ENCODE measurements at regions not wholly inside any gene's neighbourhood (a gene's known extent, or its start where the extent isn't known, plus 50 kb on each side); places are given as distances from the start of the nearest gene placed in this dataset.

DNA sequence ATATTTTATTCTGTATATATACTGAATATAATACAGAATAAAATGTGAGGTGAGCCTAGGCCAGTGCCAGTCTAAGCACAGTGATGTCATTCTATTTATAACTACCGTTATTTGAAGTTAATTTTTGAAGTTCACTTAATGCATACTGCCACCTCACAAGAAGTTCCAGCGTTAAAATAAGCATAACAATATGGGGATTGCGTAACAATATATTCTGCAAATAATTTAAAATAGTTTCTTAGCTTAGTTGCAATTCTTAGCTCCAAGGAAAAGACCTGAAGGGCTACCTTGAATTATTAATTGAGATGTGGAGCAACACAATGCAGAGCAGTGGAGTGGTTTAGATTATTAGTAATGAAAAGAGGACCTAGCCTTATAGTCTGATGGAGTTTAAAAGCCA lies 390.5 kb upstream of the ROBO1 start:
- ATAC-seq (ENCODE audit: low read depth in 2 of 2): no peak
- no peaks in the 10 kb centered on the region for H3K4me1 Mint-ChIP-seq
- H3K36me3 Mint-ChIP-seq: no peaks in the 10 kb centered on the region
- Histone ChIP-seq H3K4me1 (ENCODE audit: control insufficient read depth, insufficient read depth, low read length, poor library complexity, severe bottlenecking) (no peaks in the 10 kb centered on the region), H3K27ac (ENCODE audit: insufficient read depth, low read length, poor library complexity, severe bottlenecking) (no peak overlapping the region), H3K36me3 (ENCODE audit: control insufficient read depth, insufficient read depth, low read length) (no peaks in the 10 kb centered on the region), H3K9me3 (ENCODE audit: control insufficient read depth in 2 of 2, low read length in 2 of 2) (peaks cover 0 to 4% of the 10 kb centered on the region in 2 experiments), H3K4me3 (ENCODE audit: low read depth, low read length) (no peak overlapping the region), H3K27me3 (ENCODE audit: control insufficient read depth, insufficient read depth, low read length) (no peaks in the 10 kb centered on the region)
- H3K4me3 Mint-ChIP-seq: no peak overlapping the region
- H3K9me3 Mint-ChIP-seq: peaks cover 0 to 34% (median 3%) of the 10 kb centered on the region in 7 donors
- H3K27me3 Mint-ChIP-seq: no peaks in the 10 kb centered on the region
- no peak for DNase-seq
- no peak overlapping the region for H3K27ac Mint-ChIP-seq

DNA sequence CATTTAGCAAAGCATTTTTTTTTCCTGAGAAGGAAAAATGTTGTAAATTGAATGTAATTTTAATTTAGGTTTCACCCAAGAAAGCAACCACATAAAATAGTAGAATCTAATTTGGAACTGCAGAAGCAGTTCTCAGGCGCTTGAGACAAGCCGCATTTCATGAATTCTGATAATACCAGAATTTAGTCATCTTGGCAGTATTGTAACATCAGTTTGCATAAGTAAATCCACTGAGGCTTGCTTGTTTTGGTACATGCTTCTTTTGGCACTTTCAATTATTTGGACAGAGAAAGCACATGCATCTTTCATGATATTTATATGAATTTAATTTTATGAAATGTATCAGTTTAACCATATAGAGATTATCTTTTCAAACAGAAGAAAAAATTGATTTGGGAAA lies 389.7 kb upstream of the ROBO1 start:
- H3K27me3 ChIP-seq (ENCODE audit: control insufficient read depth, insufficient read depth, low read length): no peaks in the 10 kb centered on the region
- H3K4me1 Mint-ChIP-seq: no peaks in the 10 kb centered on the region
- no peaks in the 10 kb centered on the region for H3K36me3 ChIP-seq (ENCODE audit: control insufficient read depth, insufficient read depth, low read length)
- peaks cover under 1 to 41% (median 8%) of the 10 kb centered on the region in 7 donors for H3K9me3 Mint-ChIP-seq
- no peak overlapping the region for H3K27ac ChIP-seq (ENCODE audit: insufficient read depth, low read length, poor library complexity, severe bottlenecking)
- H3K27ac Mint-ChIP-seq: no peak overlapping the region
- ATAC-seq (ENCODE audit: low read depth in 2 of 2) (no peak), DNase-seq (no peak)
- H3K4me3 ChIP-seq (ENCODE audit: low read depth, low read length): no peak overlapping the region
- no peak overlapping the region for H3K4me3 Mint-ChIP-seq
- no peaks in the 10 kb centered on the region for H3K27me3 Mint-ChIP-seq
- no peaks in the 10 kb centered on the region for H3K36me3 Mint-ChIP-seq
- peaks cover 0 to 4% of the 10 kb centered on the region in 2 experiments for H3K9me3 ChIP-seq (ENCODE audit: control insufficient read depth in 2 of 2, low read length in 2 of 2)
- no peaks in the 10 kb centered on the region for H3K4me1 ChIP-seq (ENCODE audit: control insufficient read depth, insufficient read depth, low read length, poor library complexity, severe bottlenecking)

DNA sequence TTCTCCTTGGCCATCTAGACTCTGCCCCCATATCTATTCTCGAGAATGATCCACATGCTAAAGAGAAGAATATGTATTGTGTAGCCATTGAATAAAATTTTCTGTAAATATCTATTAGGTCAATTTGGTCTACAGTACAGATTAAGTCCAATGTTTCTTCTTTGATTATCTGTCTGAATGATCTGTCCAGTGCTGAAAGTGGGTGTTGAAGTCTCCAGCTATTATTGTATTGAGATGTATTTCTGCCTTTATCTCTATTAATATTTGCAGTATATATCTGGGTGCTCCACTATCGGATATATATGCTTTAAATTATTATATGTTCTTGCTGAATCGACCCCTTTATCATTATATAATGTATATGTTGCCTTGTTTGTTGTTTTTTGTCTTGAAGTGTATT lies 384.9 kb upstream of the ROBO1 start:
- Histone ChIP-seq H3K4me1 (ENCODE audit: control insufficient read depth, insufficient read depth, low read length, poor library complexity, severe bottlenecking) (no peaks in the 10 kb centered on the region), H3K4me3 (ENCODE audit: low read depth, low read length) (no peak overlapping the region), H3K27ac (ENCODE audit: insufficient read depth, low read length, poor library complexity, severe bottlenecking) (no peak overlapping the region), H3K27me3 (ENCODE audit: control insufficient read depth, insufficient read depth, low read length) (no peaks in the 10 kb centered on the region), H3K9me3 (ENCODE audit: control insufficient read depth in 2 of 2, low read length in 2 of 2) (no peaks in the 10 kb centered on the region), H3K36me3 (ENCODE audit: control insufficient read depth, insufficient read depth, low read length) (no peaks in the 10 kb centered on the region)
- Mint-ChIP-seq H3K4me1 (no peaks in the 10 kb centered on the region), H3K27ac (no peak overlapping the region), H3K4me3 (no peak overlapping the region), H3K9me3 (peaks cover 3 to 53% (median 12%) of the 10 kb centered on the region in 7 donors), H3K36me3 (no peaks in the 10 kb centered on the region), H3K27me3 (no peaks in the 10 kb centered on the region)
- ATAC-seq (ENCODE audit: low read depth in 2 of 2): no peak
- DNase-seq: no peak

DNA sequence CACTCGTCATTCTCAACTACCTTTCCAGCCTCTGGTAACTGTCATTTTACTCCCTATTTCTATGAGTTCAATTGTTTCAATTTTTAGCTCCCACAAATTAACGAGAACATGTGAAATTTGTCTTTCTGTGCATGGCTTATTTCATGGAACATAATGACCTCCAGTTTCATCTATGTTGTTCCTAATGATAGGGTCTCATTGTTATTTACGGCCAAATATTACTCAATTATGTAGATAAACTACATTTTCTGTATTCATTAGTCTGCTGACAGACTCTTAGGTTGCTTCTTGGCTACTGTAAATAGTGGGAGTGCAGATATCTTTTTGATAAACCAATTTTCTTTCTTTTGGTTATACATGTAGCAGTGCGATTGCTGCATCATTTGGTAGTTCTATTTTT lies 374.9 kb upstream of the ROBO1 start:
- Mint-ChIP-seq H3K4me1 (no peaks in the 10 kb centered on the region), H3K36me3 (no peaks in the 10 kb centered on the region), H3K27me3 (no peaks in the 10 kb centered on the region), H3K4me3 (no peak overlapping the region), H3K9me3 (peaks cover 0 to 37% (median 10%) of the 10 kb centered on the region in 7 donors), H3K27ac (no peak overlapping the region)
- H3K4me1 ChIP-seq (ENCODE audit: control insufficient read depth, insufficient read depth, low read length, poor library complexity, severe bottlenecking): no peaks in the 10 kb centered on the region
- ATAC-seq (ENCODE audit: low read depth in 2 of 2) (no peak), DNase-seq (no peak)
- H3K9me3 ChIP-seq (ENCODE audit: control insufficient read depth in 2 of 2, low read length in 2 of 2): peaks cover 0 to 4% of the 10 kb centered on the region in 2 experiments
- no peaks in the 10 kb centered on the region for H3K27me3 ChIP-seq (ENCODE audit: control insufficient read depth, insufficient read depth, low read length)
- no peak overlapping the region for H3K4me3 ChIP-seq (ENCODE audit: low read depth, low read length)
- no peak overlapping the region for H3K27ac ChIP-seq (ENCODE audit: insufficient read depth, low read length, poor library complexity, severe bottlenecking)
- no peaks in the 10 kb centered on the region for H3K36me3 ChIP-seq (ENCODE audit: control insufficient read depth, insufficient read depth, low read length)

DNA sequence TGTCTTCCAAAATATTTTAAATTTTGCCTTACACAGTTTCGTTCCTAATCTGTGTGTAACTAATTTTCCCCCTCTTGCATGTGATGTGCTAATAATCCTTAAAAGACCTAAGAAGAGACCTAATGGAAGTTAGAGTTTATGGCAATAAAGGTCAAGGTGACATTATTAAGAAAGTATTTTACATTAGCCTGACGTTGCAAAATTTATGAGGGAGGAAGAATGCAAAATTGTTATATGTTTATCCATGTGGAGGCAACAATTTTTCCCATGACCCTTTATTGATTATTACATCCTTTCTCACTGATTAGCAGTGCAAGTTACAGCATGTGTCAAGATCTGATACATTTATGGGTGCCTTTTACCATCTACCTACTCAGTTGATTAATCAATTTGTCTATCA lies 373.8 kb upstream of the ROBO1 start:
- Mint-ChIP-seq H3K4me3 (no peak overlapping the region), H3K36me3 (no peaks in the 10 kb centered on the region), H3K4me1 (no peaks in the 10 kb centered on the region), H3K27me3 (no peaks in the 10 kb centered on the region), H3K9me3 (peaks cover 4 to 36% (median 18%) of the 10 kb centered on the region in 7 donors), H3K27ac (no peak overlapping the region)
- Histone ChIP-seq H3K27me3 (ENCODE audit: control insufficient read depth, insufficient read depth, low read length) (no peaks in the 10 kb centered on the region), H3K4me1 (ENCODE audit: control insufficient read depth, insufficient read depth, low read length, poor library complexity, severe bottlenecking) (no peaks in the 10 kb centered on the region), H3K27ac (ENCODE audit: insufficient read depth, low read length, poor library complexity, severe bottlenecking) (no peak overlapping the region), H3K9me3 (ENCODE audit: control insufficient read depth in 2 of 2, low read length in 2 of 2) (peaks cover 0 to 4% of the 10 kb centered on the region in 2 experiments), H3K4me3 (ENCODE audit: low read depth, low read length) (no peak overlapping the region), H3K36me3 (ENCODE audit: control insufficient read depth, insufficient read depth, low read length) (no peaks in the 10 kb centered on the region)
- ATAC-seq (ENCODE audit: low read depth in 2 of 2): no peak
- no peak for DNase-seq

DNA sequence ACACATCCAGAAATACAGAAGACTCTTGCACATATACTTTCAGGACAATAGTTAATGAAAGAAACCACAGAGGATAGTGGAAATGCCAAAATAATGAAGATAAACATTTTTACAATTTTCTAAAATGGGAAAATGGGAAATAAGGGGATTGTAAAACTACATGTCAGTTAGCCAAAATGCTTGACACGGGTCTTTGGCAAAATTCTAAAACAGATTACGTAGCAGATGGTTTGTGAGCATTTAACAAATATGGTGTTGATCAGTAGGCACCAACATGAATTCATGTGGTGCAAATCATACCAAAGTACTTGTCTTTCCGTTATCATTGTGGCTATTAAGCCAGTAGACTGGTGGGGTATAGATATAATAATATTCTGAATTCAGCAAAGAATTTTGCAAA lies 348.5 kb upstream of the ROBO1 start:
- no peaks in the 10 kb centered on the region for H3K4me1 Mint-ChIP-seq

DNA sequence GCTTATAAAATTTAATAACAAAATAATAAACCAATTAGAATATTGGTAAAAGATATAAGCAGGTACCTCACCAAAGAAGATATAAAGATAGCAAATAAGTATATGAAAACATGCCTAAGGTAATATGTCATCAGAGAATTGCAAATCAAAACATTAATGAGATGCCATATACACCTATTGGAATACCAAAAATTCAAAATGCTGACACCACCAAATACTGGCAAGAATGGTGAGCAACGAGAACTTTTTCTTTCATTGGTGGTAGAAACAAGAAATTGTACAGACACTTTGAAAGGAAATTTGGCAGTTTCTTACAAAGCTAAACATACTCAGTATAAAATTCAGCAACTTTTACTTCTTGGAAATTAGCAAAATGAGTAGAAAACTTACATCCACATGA lies 346.9 kb upstream of the ROBO1 start:
- H3K9me3 Mint-ChIP-seq: peaks cover 0 to 23% (median 4%) of the 10 kb centered on the region in 7 donors
- no peak overlapping the region for H3K4me3 ChIP-seq (ENCODE audit: low read depth, low read length)
- no peaks in the 10 kb centered on the region for H3K27me3 Mint-ChIP-seq
- no peaks in the 10 kb centered on the region for H3K4me1 Mint-ChIP-seq
- H3K27me3 ChIP-seq (ENCODE audit: control insufficient read depth, insufficient read depth, low read length): no peaks in the 10 kb centered on the region
- no peaks in the 10 kb centered on the region for H3K9me3 ChIP-seq (ENCODE audit: control insufficient read depth in 2 of 2, low read length in 2 of 2)
- no peaks in the 10 kb centered on the region for H3K36me3 ChIP-seq (ENCODE audit: control insufficient read depth, insufficient read depth, low read length)
- H3K4me1 ChIP-seq (ENCODE audit: control insufficient read depth, insufficient read depth, low read length, poor library complexity, severe bottlenecking): no peaks in the 10 kb centered on the region
- H3K27ac Mint-ChIP-seq: no peak overlapping the region
- ATAC-seq (ENCODE audit: low read depth in 2 of 2): no peak
- H3K4me3 Mint-ChIP-seq: no peak overlapping the region
- no peak for DNase-seq
- no peak overlapping the region for H3K27ac ChIP-seq (ENCODE audit: insufficient read depth, low read length, poor library complexity, severe bottlenecking)
- no peaks in the 10 kb centered on the region for H3K36me3 Mint-ChIP-seq

More for the DNA sequence above, 348.5 kb upstream of the ROBO1 start:
- H3K36me3 Mint-ChIP-seq: no peaks in the 10 kb centered on the region
- H3K9me3 ChIP-seq (ENCODE audit: control insufficient read depth in 2 of 2, low read length in 2 of 2): no peaks in the 10 kb centered on the region
- no peaks in the 10 kb centered on the region for H3K27me3 ChIP-seq (ENCODE audit: control insufficient read depth, insufficient read depth, low read length)
- no peaks in the 10 kb centered on the region for H3K27me3 Mint-ChIP-seq
- no peak overlapping the region for H3K27ac Mint-ChIP-seq
- no peak overlapping the region for H3K4me3 ChIP-seq (ENCODE audit: low read depth, low read length)
- ATAC-seq (ENCODE audit: low read depth in 2 of 2): no peak
- H3K27ac ChIP-seq (ENCODE audit: insufficient read depth, low read length, poor library complexity, severe bottlenecking): no peak overlapping the region
- no peaks in the 10 kb centered on the region for H3K4me1 ChIP-seq (ENCODE audit: control insufficient read depth, insufficient read depth, low read length, poor library complexity, severe bottlenecking)
- no peaks in the 10 kb centered on the region for H3K36me3 ChIP-seq (ENCODE audit: control insufficient read depth, insufficient read depth, low read length)
- H3K9me3 Mint-ChIP-seq: peaks cover 2 to 26% (median 6%) of the 10 kb centered on the region in 7 donors
- H3K4me3 Mint-ChIP-seq: no peak overlapping the region
- no peak for DNase-seq

DNA sequence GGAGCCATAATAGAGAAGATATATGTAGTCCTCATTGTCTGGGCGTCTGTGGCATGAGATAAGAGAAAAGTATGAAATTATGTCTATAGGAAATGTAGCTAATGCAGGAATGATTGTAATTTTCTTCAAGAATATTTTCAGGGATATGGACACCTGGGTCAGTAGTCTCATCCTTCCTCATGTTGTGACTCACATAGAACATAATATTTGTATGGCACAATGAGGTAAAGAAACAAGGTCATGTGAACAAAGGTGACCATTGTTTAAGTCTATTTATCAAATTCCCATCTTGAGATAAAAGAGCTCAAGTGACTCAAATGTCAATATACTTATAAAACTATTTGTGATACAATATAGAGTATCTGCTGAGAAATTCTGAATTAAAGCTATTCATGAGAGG lies 345.5 kb upstream of the ROBO1 start:
- Mint-ChIP-seq H3K27me3 (no peaks in the 10 kb centered on the region), H3K27ac (no peak overlapping the region), H3K4me3 (no peak overlapping the region), H3K9me3 (peaks cover 0 to 18% (median 3%) of the 10 kb centered on the region in 7 donors), H3K4me1 (no peaks in the 10 kb centered on the region), H3K36me3 (no peaks in the 10 kb centered on the region)
- no peaks in the 10 kb centered on the region for H3K27me3 ChIP-seq (ENCODE audit: control insufficient read depth, insufficient read depth, low read length)
- no peak overlapping the region for H3K4me3 ChIP-seq (ENCODE audit: low read depth, low read length)
- DNase-seq (no peak), ATAC-seq (ENCODE audit: low read depth in 2 of 2) (no peak)
- no peaks in the 10 kb centered on the region for H3K36me3 ChIP-seq (ENCODE audit: control insufficient read depth, insufficient read depth, low read length)
- no peaks in the 10 kb centered on the region for H3K4me1 ChIP-seq (ENCODE audit: control insufficient read depth, insufficient read depth, low read length, poor library complexity, severe bottlenecking)
- H3K27ac ChIP-seq (ENCODE audit: insufficient read depth, low read length, poor library complexity, severe bottlenecking): no peak overlapping the region
- H3K9me3 ChIP-seq (ENCODE audit: control insufficient read depth in 2 of 2, low read length in 2 of 2): no peaks in the 10 kb centered on the region
